ENCODE measurements at regions not wholly inside any gene's neighbourhood (a gene's known extent, or its start where the extent isn't known, plus 50 kb on each side); places are given as distances from the start of the nearest gene placed in this dataset.

GRCh38 chr6:170473801-170474200, 79.3 kb downstream of the PSMB1 start:
- Histone ChIP-seq H3K4me1 (no peaks in the 10 kb centered on the region), H3K27ac (no peak overlapping the region), H3K9me3 (no peaks in the 10 kb centered on the region), H3K27me3 (peaks cover 0 to 28% (median 0%) of the 10 kb centered on the region in 3 donors), H3K4me3 (no peak overlapping the region), H3K36me3 (no peaks in the 10 kb centered on the region)
- intact Hi-C loops (cut with DNase I; ENCODE audit: low total_unique reads): no loop called here
- 93 to 96% (median 94%) methylated on average over 7 of the region's 7 CpGs for WGBS, 5 donors
- no peak for TF ChIP-seq EP300 (IDR thresholded peaks at IDR 0.05)
- TF ChIP-seq POLR2AphosphoS5 (IDR thresholded peaks at IDR 0.05): no peak
- TF ChIP-seq POLR2A (IDR thresholded peaks at IDR 0.05): no peak
- no peak for TF ChIP-seq CTCF (IDR thresholded peaks at IDR 0.05)
- DNase-seq: no peak

GRCh38 chr6:170473301-170473717, 79.8 kb downstream of the PSMB1 start:
- peaks cover 0 to 28% (median 0%) of the 10 kb centered on the region in 3 donors for H3K27me3 ChIP-seq
- TF ChIP-seq POLR2A (IDR thresholded peaks at IDR 0.05) (no peak), EP300 (IDR thresholded peaks at IDR 0.05) (no peak), CTCF (IDR thresholded peaks at IDR 0.05) (no peak), POLR2AphosphoS5 (IDR thresholded peaks at IDR 0.05) (no peak)
- intact Hi-C loops (cut with DNase I; ENCODE audit: low total_unique reads): no loop called here
- H3K9me3 ChIP-seq: no peaks in the 10 kb centered on the region
- DNase-seq: peak in 1 of 2 donors; percentile 33
- no peaks in the 10 kb centered on the region for H3K36me3 ChIP-seq
- no peak overlapping the region for H3K27ac ChIP-seq
- 25 to 47% (median 30%) methylated on average over 3 to 4 of the region's 4 CpGs for WGBS, 5 donors
- no peak overlapping the region for H3K4me3 ChIP-seq
- H3K4me1 ChIP-seq: no peaks in the 10 kb centered on the region

GRCh38 chr6:170471491-170471890, 81.6 kb downstream of the PSMB1 start:
- intact Hi-C loops (cut with DNase I; ENCODE audit: low total_unique reads): no loop called here
- no peak for TF ChIP-seq EP300 (IDR thresholded peaks at IDR 0.05)
- TF ChIP-seq POLR2AphosphoS5 (IDR thresholded peaks at IDR 0.05): no peak
- no peak for TF ChIP-seq POLR2A (IDR thresholded peaks at IDR 0.05)
- no peak for TF ChIP-seq CTCF (IDR thresholded peaks at IDR 0.05)
- H3K27ac ChIP-seq: no peak overlapping the region
- no peaks in the 10 kb centered on the region for H3K9me3 ChIP-seq
- no peaks in the 10 kb centered on the region for H3K36me3 ChIP-seq
- DNase-seq: peak in 1 of 2 donors; percentile 33
- H3K4me1 ChIP-seq: no peaks in the 10 kb centered on the region
- no peak overlapping the region for H3K4me3 ChIP-seq
- 71 to 85% (median 79%) methylated on average over 5 of the region's 5 CpGs for WGBS, 5 donors
- peaks cover 0 to 28% (median 0%) of the 10 kb centered on the region in 3 donors for H3K27me3 ChIP-seq

GRCh38 chr6:170470734-170471133, 82.4 kb downstream of the PSMB1 start:
- Histone ChIP-seq H3K4me1 (no peaks in the 10 kb centered on the region), H3K27me3 (peaks cover 0 to 28% (median 0%) of the 10 kb centered on the region in 3 donors), H3K36me3 (no peaks in the 10 kb centered on the region), H3K4me3 (no peak overlapping the region), H3K27ac (no peak overlapping the region), H3K9me3 (no peaks in the 10 kb centered on the region)
- WGBS, 5 donors: 37 to 53% (median 43%) methylated on average over 6 to 7 of the region's 7 CpGs
- intact Hi-C loops (cut with DNase I; ENCODE audit: low total_unique reads): no loop called here
- TF ChIP-seq EP300 (IDR thresholded peaks at IDR 0.05) (no peak), POLR2AphosphoS5 (IDR thresholded peaks at IDR 0.05) (no peak), POLR2A (IDR thresholded peaks at IDR 0.05) (no peak), CTCF (IDR thresholded peaks at IDR 0.05) (no peak)
- DNase-seq: no peak

Measured in stomach (tissue), 8 donors.